ENCODE measurements at regions not wholly inside any gene's neighbourhood (a gene's known extent, or its start where the extent isn't known, plus 50 kb on each side); places are given as distances from the start of the nearest gene placed in this dataset.
"Not testable (repeated sequence)": the region's sequence is repeated elsewhere in the genome, so short reads cannot be mapped to it uniquely, and the experiment has no call there.

DNA sequence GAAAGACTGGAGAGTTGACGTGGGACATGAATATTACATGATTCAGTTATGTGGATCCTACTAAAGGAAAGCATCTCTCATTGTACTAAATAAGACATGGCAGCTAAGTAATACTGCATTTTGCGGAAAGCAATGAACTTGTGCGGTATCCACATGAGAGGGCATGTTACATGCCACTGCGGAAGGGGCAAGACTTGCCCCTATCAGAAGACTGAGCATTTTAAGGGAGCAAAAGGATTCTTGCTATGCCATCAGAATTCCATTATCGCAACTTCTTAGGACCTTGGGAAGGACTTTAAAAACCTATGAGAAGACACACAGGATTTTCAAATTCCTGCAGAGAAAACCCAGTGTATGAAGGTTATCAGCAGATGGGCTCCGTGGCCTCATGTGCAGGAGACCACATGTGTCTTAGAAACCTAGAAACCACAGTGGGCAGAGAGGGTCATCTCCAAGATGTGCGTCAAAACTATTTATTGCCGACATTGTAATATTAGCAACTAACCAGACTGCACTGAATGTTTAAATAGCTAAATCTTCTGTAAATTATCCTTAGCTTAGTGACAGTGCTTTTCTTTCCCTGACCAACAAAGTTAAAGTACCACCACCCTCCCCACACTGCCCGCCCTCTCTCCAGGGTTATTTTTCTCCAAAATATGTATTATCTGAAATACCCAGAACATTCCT, 457.7 kb downstream of the ICE1 start:
- no peak for DNase-seq

DNA sequence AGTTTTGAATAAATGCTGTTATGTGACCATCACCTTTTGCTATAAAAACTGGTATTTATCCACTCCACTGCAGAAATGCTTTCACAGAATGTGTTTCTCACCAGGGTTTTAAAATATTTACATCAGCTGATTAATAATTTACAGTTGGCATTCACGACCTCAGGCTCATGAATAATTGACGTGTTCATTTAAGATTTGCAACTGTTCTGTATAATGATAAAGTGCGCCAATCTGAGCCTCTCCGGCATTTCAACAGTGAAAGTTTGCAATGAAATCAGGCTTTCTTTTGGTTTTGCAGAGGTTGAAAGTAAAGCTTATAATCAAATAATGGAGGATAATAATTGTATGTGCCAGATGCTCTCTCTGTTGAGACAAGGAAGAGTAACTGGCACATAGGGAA, 434.9 kb downstream of the ICE1 start:
- no peak for DNase-seq

DNA sequence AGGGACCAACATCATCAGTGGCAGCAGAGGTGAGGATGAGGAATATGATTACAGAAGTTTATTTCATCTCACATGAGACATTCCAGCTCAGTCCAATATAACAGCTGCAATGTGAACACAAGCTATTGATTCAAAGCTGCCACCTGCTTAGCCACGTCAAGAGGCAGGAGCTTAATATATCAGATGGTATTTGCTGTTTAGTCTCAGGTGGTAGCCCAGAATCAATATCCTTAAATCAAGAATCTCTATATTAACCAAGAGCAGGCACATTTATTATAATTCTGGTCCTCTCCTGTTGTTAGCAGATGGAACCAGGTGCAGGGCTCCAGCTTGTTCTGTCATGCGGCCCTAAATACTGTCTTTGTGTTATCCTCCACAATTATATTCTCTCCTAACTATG, 431.6 kb downstream of the ICE1 start:
- DNase-seq = no peak

DNA sequence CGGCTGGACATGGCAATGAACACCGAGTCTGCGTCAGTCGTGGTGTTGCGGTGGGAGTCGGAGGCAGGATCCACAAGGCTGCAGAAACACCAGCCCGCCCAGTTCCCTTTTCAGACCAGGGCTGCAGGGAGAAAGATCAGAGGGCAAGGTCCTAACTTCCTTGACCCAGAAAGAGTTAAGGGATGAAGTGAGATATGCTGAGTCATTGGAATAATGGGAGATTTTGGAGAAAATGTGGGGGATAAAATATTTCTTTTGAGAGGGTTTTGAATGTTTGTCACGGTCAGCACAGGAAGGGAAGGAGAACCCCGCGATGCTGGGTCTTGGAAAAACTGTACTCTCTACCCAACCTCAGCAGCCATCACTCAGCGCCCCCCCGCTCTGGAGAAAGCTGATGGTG, 416.0 kb downstream of the ICE1 start:
- DNase-seq = no peak

DNA sequence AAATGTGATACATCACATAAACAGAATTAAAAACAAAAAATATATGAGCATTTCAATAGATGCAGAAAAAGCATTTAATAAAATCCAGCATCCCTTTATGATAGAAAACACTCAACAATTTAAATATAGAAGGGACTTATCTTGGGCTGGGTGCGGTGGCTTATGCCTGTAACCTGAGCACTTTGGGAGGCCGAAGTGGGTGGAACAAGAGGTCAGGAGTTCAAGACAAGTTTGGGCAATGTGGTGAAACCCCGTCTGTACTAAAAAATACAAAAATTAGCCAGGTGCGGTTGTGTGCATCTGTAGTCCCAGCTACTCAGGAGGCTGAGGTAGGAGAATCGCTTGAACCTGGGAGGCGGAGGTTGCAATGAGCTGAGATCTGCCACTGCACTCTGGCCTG, 409.1 kb downstream of the ICE1 start:
- DNase-seq = not testable (repeated sequence)

DNA sequence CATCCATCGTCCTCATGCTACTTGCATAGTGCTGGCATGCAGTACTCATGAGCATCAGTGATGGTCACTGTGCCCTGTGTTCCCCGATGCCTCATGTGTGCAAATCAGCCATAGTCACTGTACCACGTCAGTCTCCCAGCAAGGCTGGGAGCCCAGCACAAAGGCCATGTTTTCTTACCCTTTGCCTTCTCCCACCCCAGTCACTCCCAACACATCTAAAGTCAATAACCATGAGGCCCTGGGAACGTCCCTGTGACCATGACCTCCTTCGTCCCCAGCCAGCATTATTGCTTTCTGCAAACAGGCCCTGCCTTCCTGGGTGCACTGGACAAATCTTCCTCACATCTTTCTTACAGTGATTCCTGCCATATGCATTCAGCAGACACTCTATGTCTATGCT, 406.1 kb downstream of the ICE1 start:
- no peak for DNase-seq

DNA sequence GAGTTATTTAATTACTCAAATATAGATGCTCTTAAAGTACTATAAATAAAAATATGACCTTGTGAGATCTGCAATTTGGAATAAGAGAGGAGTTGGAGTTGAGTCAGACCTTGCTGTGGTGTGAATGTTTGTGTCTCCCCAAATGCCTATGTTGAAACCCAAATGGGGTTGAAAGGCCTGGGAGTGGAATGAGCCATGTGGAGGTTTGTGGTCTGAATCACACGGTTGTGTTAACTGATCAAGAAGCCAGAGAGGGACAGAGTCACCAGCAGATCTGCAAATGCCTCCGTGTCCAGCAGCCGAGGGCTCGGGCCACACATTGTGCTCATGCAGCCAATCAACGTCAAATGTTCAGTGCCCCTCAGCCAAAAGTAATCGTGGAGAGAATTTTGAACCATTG, 404.4 kb downstream of the ICE1 start:
- peak; percentile 27 for DNase-seq

DNA sequence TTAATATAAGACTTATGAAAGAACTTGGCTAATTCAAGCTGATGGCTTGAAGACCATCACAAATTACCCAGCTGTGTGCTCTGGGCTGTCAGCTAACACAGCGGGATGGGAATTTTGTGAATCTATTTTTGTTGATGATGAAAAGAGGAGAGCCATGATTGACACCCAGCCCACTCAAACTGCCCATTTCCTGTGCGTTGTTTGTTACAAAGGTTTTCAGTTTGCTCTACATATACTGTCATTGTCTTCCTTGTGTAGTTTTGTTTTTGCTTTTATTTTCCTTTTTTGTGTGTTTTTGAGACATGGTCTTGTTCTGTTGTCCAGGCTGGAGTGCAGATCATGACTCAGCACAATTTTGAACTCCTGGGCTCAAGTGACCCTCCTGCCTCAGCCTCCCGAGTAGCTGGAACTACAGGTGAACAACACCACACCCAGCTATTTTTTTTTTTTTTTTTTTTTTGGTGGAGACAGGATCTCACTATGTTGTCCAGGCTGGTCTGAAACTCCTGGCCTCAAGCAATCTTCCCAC, 400.3 kb downstream of the ICE1 start:
- no peak for DNase-seq

DNA sequence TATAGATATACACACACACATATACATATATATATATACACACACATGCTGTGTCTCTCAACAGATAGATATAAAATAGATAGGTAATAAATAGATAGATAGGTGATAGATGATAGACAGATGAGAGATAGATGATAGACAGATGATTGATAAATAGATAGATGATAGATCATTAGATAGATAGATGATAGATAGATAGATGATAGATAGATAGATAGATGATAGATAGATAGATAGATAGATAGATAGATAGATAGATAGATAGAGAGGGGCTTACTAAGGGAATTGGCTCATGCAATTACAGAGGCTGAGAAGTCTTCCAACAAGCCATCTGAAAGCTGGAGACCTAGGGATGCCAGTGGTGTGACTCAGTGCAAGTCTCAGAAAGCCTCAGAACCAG, 394.5 kb downstream of the ICE1 start:
- no peak for DNase-seq

DNA sequence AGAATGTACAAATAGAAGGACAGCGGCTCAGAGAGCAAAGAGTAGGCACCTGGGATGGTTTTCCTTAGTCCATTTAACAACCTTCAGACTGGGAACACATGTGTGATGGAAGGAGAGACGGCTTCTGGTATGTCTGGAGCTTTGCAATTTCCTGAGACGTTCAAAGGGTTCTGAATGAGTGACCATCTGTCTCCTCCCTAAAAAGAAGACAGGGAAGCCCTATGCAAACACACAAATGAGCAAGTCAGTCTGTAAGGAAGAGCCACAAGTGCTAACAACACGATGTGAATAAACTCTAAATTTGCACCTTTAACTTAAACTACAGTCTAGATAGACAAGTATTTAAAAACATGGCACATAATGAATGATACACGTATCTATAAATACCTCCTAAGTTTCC, 391.0 kb downstream of the ICE1 start:
- DNase-seq = no peak

DNA sequence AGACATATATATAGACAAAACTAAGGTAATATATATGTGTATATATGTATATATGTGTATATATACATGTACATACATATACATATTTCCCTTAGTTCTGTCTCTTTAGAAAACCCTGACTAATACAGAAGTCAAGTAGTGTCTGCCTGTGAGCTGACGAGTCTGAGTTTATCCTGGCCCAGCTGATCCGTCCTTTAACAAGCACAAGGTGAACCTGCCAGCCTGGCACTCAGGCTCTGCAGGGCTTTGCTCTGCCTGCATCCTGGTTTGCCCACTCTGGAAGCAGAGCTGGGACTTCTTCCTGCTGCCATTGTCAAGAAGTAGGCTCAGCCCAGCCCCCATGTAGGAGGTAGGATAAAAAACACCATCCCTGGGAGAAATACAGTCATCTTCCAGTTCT, 388.0 kb downstream of the ICE1 start:
- DNase-seq = no peak

DNA sequence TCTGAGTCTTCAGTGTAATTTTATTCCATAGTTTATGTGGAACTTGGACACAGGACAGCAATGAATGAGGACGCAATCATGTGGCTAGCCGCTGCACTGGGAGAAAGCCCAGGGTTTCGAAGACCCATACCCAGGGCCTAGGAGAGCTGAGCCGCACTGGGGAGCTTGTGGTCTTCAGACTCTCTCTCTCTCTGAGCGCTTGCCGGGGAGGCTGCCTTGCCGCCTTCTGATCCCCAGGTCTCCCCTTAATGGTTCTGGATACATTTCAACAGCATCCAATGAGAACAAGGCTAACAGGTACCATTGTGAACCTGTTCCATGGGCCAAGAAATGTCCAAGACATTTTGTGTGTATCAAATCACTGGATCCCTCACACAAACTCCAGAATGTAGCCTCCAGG, 383.4 kb downstream of the ICE1 start:
- no peak for DNase-seq

DNA sequence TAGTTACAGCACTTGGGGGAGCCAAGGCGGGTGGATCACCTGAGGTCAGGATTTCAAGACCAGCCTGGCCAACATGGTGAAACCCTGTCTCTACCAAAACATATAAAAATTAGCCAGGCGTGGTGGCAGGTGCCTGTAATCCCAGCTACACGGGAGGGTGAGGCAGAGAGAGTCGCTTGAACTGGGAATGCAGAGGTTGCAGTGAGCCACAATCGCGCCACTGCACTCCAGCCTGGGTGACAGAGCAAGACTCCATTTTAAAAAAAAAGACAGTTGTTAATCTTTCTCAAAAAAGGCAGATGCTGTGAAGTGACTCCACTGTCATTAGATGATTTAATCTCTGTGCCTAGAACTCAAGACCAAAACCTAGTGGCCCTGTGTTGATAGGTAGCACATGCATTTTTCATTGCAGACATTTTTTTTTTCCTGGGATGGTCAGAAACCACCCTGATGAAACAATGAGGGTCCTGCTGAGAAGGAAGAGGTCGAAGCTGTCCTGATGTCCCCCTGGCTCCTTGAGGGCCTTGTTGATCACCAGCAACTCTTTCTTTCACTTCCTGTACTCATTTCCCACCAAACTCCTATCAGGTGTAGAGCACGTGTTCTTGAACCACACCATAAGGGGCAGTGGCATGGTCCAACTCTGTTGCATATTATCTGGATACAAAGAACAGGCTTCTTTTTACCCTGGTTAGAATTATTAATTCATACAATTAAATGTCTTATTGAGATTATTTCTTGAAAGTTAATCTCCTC, 382.2 kb downstream of the ICE1 start:
- no peak for DNase-seq

DNA sequence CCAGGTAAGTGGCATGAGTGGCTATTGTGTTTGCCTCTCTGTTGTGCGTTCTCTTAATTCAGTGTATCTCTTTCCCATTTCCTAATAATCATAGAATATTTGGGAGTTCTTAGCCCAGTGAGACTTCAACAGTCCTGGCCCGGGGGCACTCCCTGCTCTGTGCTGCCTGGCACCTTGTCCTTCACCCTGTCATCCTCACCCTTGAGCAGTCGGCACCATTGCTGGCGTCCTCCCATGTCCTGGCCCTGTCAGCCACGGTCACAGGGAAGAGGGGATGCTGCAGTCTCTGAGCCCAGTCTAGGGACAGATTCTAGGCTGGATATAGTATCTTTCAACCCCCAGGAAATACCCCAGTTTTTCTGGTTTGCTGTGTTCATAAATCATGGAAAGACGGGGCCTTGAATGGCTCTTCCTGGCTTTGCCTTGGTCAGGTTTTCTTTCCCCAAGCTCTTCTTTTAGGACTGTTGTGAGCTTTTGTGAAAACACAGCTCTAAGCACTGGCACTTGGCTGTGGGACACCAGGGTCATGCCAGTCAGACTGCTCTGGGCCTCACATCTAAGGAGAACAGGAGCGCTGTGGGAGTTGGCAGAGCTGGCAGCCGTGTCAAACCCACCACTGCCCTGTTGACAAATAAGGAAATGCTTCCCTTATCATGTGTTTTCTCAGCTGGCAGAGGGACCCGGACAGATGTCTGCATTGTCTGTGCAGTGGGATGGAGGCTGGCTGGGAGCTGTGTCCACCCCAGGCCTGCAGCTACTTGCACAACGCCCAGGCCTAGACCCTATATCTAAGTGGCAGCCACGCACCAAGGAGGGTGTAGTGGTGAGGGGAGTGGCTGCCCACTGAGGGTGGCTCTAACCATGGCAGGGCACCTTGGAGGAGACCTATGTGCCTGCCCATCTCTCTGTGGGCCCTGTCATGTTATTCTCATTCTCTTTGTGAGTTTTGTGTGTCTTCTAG, 378.6 kb downstream of the ICE1 start:
- no peak for DNase-seq

DNA sequence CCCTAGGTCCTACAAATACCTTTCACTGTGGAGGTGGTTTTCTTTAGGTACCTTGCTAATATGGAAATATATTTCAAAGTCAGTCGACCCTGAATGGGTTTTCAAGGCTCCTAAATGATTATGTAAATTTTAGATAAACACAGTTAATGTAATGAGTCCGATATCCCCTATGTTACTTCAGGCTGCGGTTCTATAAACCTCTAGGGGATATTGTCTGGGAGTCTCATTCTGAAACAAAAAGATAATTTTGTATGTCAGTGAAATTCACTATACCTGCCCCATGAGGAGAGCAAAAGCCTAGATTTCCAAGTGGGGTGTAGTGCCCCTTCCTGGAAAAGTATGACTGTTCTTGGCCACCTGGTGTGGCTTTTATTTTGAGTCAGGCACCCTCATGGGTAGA, 377.3 kb downstream of the ICE1 start:
- no peak for DNase-seq

DNA sequence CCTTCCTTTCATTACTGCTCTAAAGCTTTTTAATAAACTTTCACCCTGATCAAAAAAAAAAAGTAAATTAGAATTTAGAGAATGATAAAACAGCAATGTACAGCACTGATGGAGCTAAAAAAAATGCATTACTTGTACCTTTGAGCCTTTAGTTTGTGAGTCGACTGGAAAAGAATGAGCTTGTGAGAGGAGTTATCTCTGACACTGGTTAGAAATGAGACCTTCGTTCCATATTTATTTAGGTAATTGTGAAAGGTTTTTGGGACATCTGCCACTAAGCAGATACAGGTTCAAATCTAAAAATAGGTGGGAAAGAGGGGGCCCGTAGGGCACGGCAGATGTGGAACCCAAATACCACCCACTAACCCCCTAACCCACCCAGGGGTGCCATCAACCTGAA, 376.8 kb downstream of the ICE1 start:
- DNase-seq = no peak

DNA sequence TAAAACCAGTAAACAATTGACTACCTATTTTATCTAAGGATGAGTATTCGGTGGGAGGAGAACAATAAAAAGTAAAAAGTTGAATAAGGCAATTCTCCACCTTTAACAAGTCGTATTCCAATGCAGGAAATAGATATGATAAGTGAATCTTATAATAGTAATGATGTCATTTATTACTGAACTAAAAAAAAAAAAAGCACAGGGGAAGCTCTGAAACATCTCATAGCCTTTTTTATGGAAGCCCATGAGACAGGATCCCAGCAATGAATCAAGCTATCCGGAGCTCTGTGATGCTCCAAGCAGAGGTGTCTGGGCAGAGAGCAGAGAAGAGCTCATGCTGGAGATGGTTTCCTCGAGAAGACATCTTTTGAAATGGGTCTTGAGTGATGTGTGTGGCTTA, 376.0 kb downstream of the ICE1 start:
- DNase-seq = no peak

DNA sequence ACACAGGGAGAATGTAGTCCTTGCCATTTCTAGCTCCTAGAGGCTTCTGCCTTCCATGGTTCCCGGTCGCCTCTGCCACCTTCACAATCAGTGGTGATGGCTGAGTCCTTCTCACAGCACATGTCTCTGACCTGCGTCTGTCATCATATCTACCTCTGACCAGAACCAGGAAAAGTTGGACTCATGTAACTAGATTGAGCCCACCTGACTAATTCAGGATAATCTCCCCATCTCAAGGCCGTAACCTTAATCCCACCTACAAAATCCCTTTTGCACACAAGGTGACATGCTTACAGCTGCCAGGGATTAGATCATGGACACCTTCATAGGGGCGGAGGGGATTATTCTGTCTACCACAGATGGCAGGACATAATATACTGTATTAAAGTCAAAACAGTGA, 375.6 kb downstream of the ICE1 start:
- DNase-seq = no peak

DNA sequence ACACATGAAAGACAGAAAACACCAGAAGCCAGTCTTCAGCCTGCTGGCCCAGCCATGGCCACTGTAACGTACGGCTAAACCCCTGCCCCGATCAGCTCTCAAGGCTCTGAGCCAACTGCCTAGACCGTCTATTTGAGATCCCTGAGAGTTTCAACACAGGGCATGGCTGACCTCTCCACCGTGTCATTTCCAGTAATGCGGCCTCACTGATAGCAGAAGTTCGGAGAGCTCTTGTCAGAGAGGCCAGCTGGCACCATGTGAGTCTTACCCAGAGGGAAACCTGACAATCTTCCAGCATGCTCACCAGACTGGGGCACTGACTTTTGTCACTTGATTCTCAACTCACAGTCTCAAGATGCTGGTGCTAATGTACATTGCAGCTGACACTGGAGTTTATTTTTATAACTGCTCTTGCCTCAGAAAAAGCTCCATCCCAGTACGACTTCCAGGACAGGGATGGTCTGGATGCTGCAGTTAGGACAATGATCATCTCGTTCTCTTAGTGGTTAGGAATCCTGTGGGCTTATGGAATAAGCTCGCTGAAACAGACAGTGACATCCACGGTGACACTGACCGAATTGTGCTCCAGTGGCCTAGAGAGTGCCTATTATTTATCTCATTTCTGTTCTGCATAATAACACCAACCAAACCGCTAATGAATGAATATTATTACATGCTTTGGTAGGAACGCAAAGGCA, 372.7 kb downstream of the ICE1 start:
- no peak for DNase-seq

DNA sequence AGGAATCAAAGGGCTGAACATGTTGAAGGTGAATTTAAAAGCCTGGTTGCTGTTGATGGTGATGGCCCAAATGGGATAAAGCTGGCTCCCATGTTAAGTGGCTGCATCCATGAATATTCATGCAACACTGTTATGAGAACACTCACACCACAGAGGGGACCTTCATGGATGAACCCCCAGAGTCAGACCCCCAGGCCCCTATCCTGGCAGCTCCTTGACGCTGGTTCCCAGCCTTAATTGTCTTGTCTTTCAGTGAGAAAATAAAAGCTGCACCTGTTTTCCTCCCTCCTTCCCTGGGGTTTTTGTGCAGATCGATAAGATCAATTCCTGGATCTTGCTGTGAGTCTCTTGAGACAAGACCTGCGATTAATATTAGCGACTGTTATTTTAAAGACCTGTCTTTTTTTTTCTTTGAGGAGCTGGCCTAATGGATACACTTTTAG, 371.7 kb downstream of the ICE1 start:
- DNase-seq = no peak

DNA sequence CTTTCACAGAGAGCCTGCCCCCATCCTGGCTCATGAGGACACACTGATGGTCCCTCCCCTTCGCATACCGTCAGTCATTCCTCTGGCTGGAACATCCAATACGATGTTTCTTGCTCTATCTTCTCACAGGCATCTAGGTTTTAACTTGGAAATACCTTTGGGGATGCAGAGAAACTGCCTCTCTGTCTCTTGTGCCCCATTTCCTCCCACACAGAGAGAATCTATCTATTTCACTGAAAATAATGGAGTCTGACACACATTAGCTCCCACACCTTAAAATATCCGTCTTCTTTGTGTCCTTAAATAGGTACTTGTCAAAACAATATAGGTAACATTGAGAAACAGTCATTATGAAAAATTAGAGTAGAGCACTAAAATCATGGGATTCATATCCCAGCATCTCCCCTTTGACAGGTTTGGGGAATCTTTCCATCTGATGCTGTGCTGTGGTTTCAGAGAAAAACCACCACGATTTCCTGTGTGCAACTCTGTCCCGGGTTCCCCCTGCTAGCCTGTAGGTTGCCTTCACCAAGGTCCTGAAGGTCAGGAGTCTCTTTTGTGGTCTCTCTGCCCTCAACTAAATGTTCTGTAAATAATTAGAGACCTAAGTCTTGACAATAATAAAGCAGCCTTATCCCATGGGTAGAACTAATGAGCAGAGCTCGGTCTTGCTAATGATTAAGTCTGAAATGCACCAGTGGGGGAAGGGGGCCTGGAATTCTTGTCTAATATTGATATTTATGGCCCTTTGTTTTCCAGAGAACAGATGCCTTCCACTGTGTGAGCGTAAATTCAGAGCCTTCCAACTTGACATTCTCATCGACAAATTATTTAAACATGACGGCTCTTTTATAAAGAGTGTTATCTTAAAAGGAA, 371.0 kb downstream of the ICE1 start:
- DNase-seq = no peak
